ENCODE measurements at regions not wholly inside any gene's neighbourhood (a gene's known extent, or its start where the extent isn't known, plus 50 kb on each side); places are given as distances from the start of the nearest gene placed in this dataset.

DNA sequence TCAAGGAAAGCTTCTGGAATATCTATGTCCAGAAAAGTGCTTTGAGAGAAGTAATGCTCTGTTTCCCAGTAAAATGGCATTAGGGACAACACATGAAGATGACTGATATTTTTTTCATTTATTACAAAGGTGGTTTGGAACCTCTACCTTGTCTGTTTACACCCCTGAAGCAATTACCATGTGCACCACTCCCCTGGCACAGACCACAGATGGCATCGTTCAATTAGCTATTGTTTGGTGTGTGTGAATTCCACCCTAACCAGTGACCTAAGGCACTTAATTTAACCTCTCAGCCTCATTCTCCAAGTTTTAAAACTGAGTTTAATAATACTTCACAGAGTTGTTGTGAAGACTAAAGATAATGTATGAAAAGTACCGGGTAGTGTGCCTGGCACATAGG, 127.6 kb upstream of the BMAL1 start:
- H3K4me1 ChIP-seq (replicated peaks in 1 of 4; ENCODE audit: control insufficient read depth in 3 of 4, insufficient read depth in 4 of 4, low read length in 3 of 4): peaks cover 0 to 5% (median 0%) of the 10 kb centered on the region in 4 experiments; a peak in 1 of 7 replicates
- no peak overlapping the region for H3K18ac ChIP-seq (ENCODE audit: extremely low read depth, low read length)
- no peak overlapping the region for H2BK20ac ChIP-seq (ENCODE audit: low read length)
- ChIA-PET POLR2A (ENCODE audit: partially characterized antibody) (no interaction called here), CTCF (ENCODE audit: partially characterized antibody) (interaction anchor here (0.6 to 11.3 kb wide), 5 partner anchors 108 to 819 kb away, joined by 3 to 158 read pairs (median 3); no protein-coding TSS in a partner anchor)
- no peak for DNase-seq (ENCODE audit: low read depth in 1 of 2, low spot score in 2 of 2)
- H3K9ac ChIP-seq (replicated peaks in 1 of 4; ENCODE audit: extremely low read depth in 1 of 4, low read depth in 3 of 4, low read length in 3 of 4): no peak overlapping the region
- H3K27me3 ChIP-seq (replicated peaks in 1 of 4; ENCODE audit: control insufficient read depth in 3 of 4, extremely low read depth in 1 of 4, insufficient read depth in 3 of 4, low read length in 3 of 4): no peaks in the 10 kb centered on the region
- no peak overlapping the region for H3K56ac ChIP-seq (replicated peaks; ENCODE audit: insufficient read length, low read depth, low read length)
- FAIRE-seq: no peak
- H2AK5ac ChIP-seq (ENCODE audit: low read depth, low read length): no peak overlapping the region
- WGBS, 2 experiments (ENCODE audit: extremely low coverage in 1 of 2, insufficient coverage in 1 of 2, insufficient read length in 1 of 2, insufficient replicate concordance in 2 of 2, low coverage in 1 of 2, low lambda C conversion rate in 2 of 2, missing lambda C conversion rate in 1 of 2): 85% methylated on average over 2 of the region's 2 CpGs; no CpG with 5 or more reads in 1 of the 2 experiments
- no peak overlapping the region for H3K14ac ChIP-seq (ENCODE audit: insufficient read length)
- TF ChIP-seq SUZ12 (IDR thresholded peaks at IDR 0.05; ENCODE audit: low read length) (no peak), TBP (IDR thresholded peaks at IDR 0.05; ENCODE audit: low read depth, low read length) (no peak)
- H3K79me2 ChIP-seq (ENCODE audit: control insufficient read depth in 1 of 2, insufficient read depth in 2 of 2, low read length in 2 of 2): no peaks in the 10 kb centered on the region
- H2BK12ac ChIP-seq (ENCODE audit: low read depth, low read length): no peak overlapping the region
- H3K4me2 ChIP-seq (ENCODE audit: insufficient read depth in 1 of 2, low read depth in 2 of 2, low read length in 2 of 2): no peak overlapping the region
- H3K23me2 ChIP-seq (ENCODE audit: low read depth, low read length): no peaks in the 10 kb centered on the region
- no peaks in the 10 kb centered on the region for H4K20me1 ChIP-seq (replicated peaks in 1 of 2; ENCODE audit: control insufficient read depth in 1 of 2, insufficient read depth in 2 of 2, low read length in 2 of 2)
- no peak overlapping the region for H2BK120ac ChIP-seq (replicated peaks; ENCODE audit: low read depth, low read length)
- no peak overlapping the region for H3K23ac ChIP-seq (ENCODE audit: insufficient read length)
- no peaks in the 10 kb centered on the region; a peak in 1 of 4 replicates for H3K9me3 ChIP-seq (ENCODE audit: insufficient read depth in 2 of 2, low read depth in 1 of 2, low read length in 1 of 2)
- no peak overlapping the region for H2BK15ac ChIP-seq (ENCODE audit: low read length)
- no peak overlapping the region for H4K5ac ChIP-seq (ENCODE audit: insufficient read length, low read depth, low read length)
- H4K8ac ChIP-seq (ENCODE audit: extremely low read depth, insufficient read depth, low read length): no peak overlapping the region
- H3K27ac ChIP-seq (ENCODE audit: low read depth, low read length): no peak overlapping the region
- H3K4ac ChIP-seq (replicated peaks; ENCODE audit: insufficient read length, low read depth, low read length): no peak overlapping the region
- no peak overlapping the region for H2AFZ ChIP-seq (ENCODE audit: low read length)
- no peaks in the 10 kb centered on the region for H3K36me3 ChIP-seq (ENCODE audit: control insufficient read depth in 2 of 4, insufficient read depth in 4 of 4, low read length in 3 of 4)
- no peak overlapping the region for H4K91ac ChIP-seq (replicated peaks; ENCODE audit: insufficient read length, low read length)
- no peak overlapping the region for H2BK5ac ChIP-seq (ENCODE audit: low read depth, low read length)
- no peaks in the 10 kb centered on the region for H3K79me1 ChIP-seq (ENCODE audit: low read depth, low read length)
- no peak overlapping the region for H3K4me3 ChIP-seq (ENCODE audit: extremely low read depth in 1 of 4, insufficient read depth in 2 of 4, low read depth in 3 of 4, low read length in 4 of 4)
